BE2C (cell line): ENCODE measurements at regions not wholly inside any gene's neighbourhood (a gene's known extent, or its start where the extent isn't known, plus 50 kb on each side); places are given as distances from the start of the nearest gene placed in this dataset.

Experiments
- DNase-seq: peaks from one replicate; pipeline ENCODE4 v3.0.0-alpha.2; 2020
- H3K27me3 ChIP-seq: fragments of 250-450 bp; sonication (Bioruptor Pico); 2 replicates; pipeline ENCODE4 v1.5.1; 2020; ENCODE audit warnings: mild to moderate bottlenecking
- H3K36me3 ChIP-seq: fragments of 250-450 bp; sonication (Bioruptor Pico); 2 replicates; pipeline ENCODE4 v1.5.1; 2020; ENCODE audit warnings: mild to moderate bottlenecking
- H3K4me1 ChIP-seq: fragments of 250-450 bp; sonication (Bioruptor Pico); 2 replicates; pipeline ENCODE4 v1.5.1; 2020
- H3K4me3 ChIP-seq: 2 replicates; pipeline ENCODE4 v1.5.1; 2011; ENCODE audit warnings: low read depth, low read length
- H3K9me3 ChIP-seq: fragments of 250-450 bp; sonication (Bioruptor Pico); 2 replicates; pipeline ENCODE4 v1.5.1; 2020
- CTCF ChIP-seq: IDR thresholded peaks from 2 replicates; pipeline ENCODE4 v1.5.1; 2012; ENCODE audit warnings: mild to moderate bottlenecking, low read depth, low read length

GRCh38 chr11:134561331-134561720 lies 149.3 kb upstream of the B3GAT1 start:
- no peak for DNase-seq
- TF ChIP-seq CTCF, result no peak
- Histone ChIP-seq H3K9me3 (no peaks in the 10 kb centered on the region), H3K27me3 (peaks cover 5% of the 10 kb centered on the region; the same call in 1 of the 2 replicates), H3K4me3 (no peak overlapping the region), H3K4me1 (no peaks in the 10 kb centered on the region), H3K36me3 (no peaks in the 10 kb centered on the region)

- H3K9me3 ChIP-seq, result no peaks in the 10 kb centered on the region
- no peaks in the 10 kb centered on the region for H3K4me1 ChIP-seq
- no peak overlapping the region for H3K4me3 ChIP-seq
- no peak for TF ChIP-seq CTCF
- H3K36me3 ChIP-seq, result no peaks in the 10 kb centered on the region
- DNase-seq, result no peak
- peaks cover 5% of the 10 kb centered on the region; the same call in 1 of the 2 replicates for H3K27me3 ChIP-seq
These were observed 148.7 kb upstream of the B3GAT1 start for GRCh38 chr11:134560566-134561330.

- H3K4me1 ChIP-seq, result no peaks in the 10 kb centered on the region
- no peak for TF ChIP-seq CTCF
- peaks cover 5% of the 10 kb centered on the region; the same call in 1 of the 2 replicates for H3K27me3 ChIP-seq
- no peaks in the 10 kb centered on the region for H3K9me3 ChIP-seq
- no peak overlapping the region for H3K4me3 ChIP-seq
- H3K36me3 ChIP-seq, result no peaks in the 10 kb centered on the region
- DNase-seq, result no peak
These were observed 148.0 kb upstream of the B3GAT1 start for GRCh38 chr11:134560066-134560465.

- Histone ChIP-seq H3K36me3 (no peaks in the 10 kb centered on the region), H3K9me3 (no peaks in the 10 kb centered on the region), H3K4me3 (no peak overlapping the region), H3K4me1 (no peaks in the 10 kb centered on the region), H3K27me3 (peaks cover 5% of the 10 kb centered on the region; the same call in 1 of the 2 replicates)
- DNase-seq, result no peak
- TF ChIP-seq CTCF, result no peak
These were observed 147.5 kb upstream of the B3GAT1 start for GRCh38 chr11:134559602-134559962.

- H3K4me1 ChIP-seq, result no peaks in the 10 kb centered on the region
- no peak for DNase-seq
- no peaks in the 10 kb centered on the region for H3K36me3 ChIP-seq
- no peak overlapping the region for H3K4me3 ChIP-seq
- H3K9me3 ChIP-seq, result no peaks in the 10 kb centered on the region
- peaks cover 5% of the 10 kb centered on the region; the same call in 1 of the 2 replicates for H3K27me3 ChIP-seq
- no peak for TF ChIP-seq CTCF
These were observed 147.0 kb upstream of the B3GAT1 start for GRCh38 chr11:134558916-134559601.
